B cell (primary cell): ENCODE measurements at regions not wholly inside any gene's neighbourhood (a gene's known extent, or its start where the extent isn't known, plus 50 kb on each side); places are given as distances from the start of the nearest gene placed in this dataset.

Experiments used
- ATAC-seq: fragments of 200-7000 bp; cut with Tn5 transposase; one replicate; pipeline ENCODE4 v1.10.0; 2021; ENCODE audit warnings: low read depth, mild to moderate bottlenecking, moderate number of reproducible peaks, moderate library complexity
- CTCF ChIA-PET: fragments of 350-600 bp; sonication (Branson Sonifier 250); formaldehyde crosslinking; loops from one replicate; lab custom pipeline; 2021; ENCODE audit warnings: antibody characterized with exemption, inconsistent platforms; lab: Charles Lee
- POLR2A ChIA-PET: fragments of 350-600 bp; sonication (Branson Sonifier 250); formaldehyde crosslinking; loops from one replicate; lab custom pipeline; 2021; ENCODE audit warnings: antibody characterized with exemption; lab: Charles Lee
- DNase-seq: peaks from one replicate; pipeline ENCODE4 v3.0.0; 2013
- H2AFZ ChIP-seq: 2 replicates; pipeline ENCODE4 v1.6.1; 2012; ENCODE audit warnings: mild to moderate bottlenecking, low read depth, low read length; ENCODE audit not compliant: insufficient read depth, poor library complexity, severe bottlenecking
- H3K27ac ChIP-seq, 2 donors: 1 replicate in 1 of 2; 2 replicates in 1 of 2; pipeline ENCODE4 v1.5.1; 2012 to 2013; ENCODE audit warnings: low read length in 2 of 2, mild to moderate bottlenecking in 2 of 2, moderate library complexity in 1 of 2
- H3K27me3 ChIP-seq, 4 experiments: fragments of 200-600 bp in 1 of 4; sonication (generic) in 1 of 4; replicated peaks in 1 of 4; 1 replicate in 2 of 4; 2 replicates in 2 of 4; pipeline versions ENCODE4 v1.6.1 to v1.7.0; 2013 to 2016; ENCODE audit warnings: low read length in 3 of 4, mild to moderate bottlenecking in 2 of 4, mixed read lengths in 1 of 4, moderate library complexity in 1 of 4; ENCODE audit not compliant: insufficient read depth in 4 of 4, control insufficient read depth in 3 of 4; ENCODE audit errors: control extremely low read depth in 1 of 4
- H3K36me3 ChIP-seq, 2 experiments: replicated peaks in 1 of 2; 1 replicate in 1 of 2; 2 replicates in 1 of 2; pipeline versions ENCODE4 v1.6.1 to v1.7.1; 2013; ENCODE audit warnings: low read length in 1 of 2; ENCODE audit not compliant: insufficient read depth in 2 of 2, control insufficient read depth in 1 of 2; ENCODE audit errors: control extremely low read depth in 1 of 2, extremely low read depth in 1 of 2
- H3K4me1 ChIP-seq, 2 donors: fragments of 200-600 bp in 1 of 2; sonication (generic) in 1 of 2; 1 replicate in 1 of 2; 2 replicates in 1 of 2; pipeline versions ENCODE4 v1.5.1 to v1.6.1; 2013 to 2017; ENCODE audit warnings: low read length in 2 of 2; ENCODE audit not compliant: control insufficient read depth in 2 of 2, insufficient read depth in 2 of 2
- H3K4me2 ChIP-seq: replicated peaks from 2 replicates; pipeline ENCODE3; 2012; ENCODE audit warnings: mild to moderate bottlenecking, low read depth, low read length; ENCODE audit not compliant: poor library complexity, severe bottlenecking
- H3K4me3 ChIP-seq, 5 experiments: fragments of 200-600 bp in 1 of 5; sonication (generic) in 1 of 5; 1 replicate in 3 of 5; 2 replicates in 2 of 5; pipeline versions ENCODE4 v1.5.1 to v1.7.0; 2011 to 2016; ENCODE audit warnings: low read length in 4 of 5, mild to moderate bottlenecking in 4 of 5, low read depth in 2 of 5, control low read depth in 1 of 5, moderate library complexity in 1 of 5; ENCODE audit not compliant: insufficient read depth in 1 of 5; ENCODE audit errors: control extremely low read depth in 1 of 5, extremely low read depth in 1 of 5
- H3K79me2 ChIP-seq: fragments of 200-600 bp; sonication (generic); one replicate; pipeline ENCODE4 v1.6.0; 2016; ENCODE audit warnings: low read length; ENCODE audit not compliant: control insufficient read depth, insufficient read depth
- H3K9ac ChIP-seq: fragments of 200-600 bp; sonication (generic); 2 replicates; pipeline ENCODE4 v1.6.1; 2017; ENCODE audit warnings: mild to moderate bottlenecking, low read length, moderate library complexity
- H3K9me3 ChIP-seq, 3 donors: one replicate each; pipeline versions ENCODE4 v1.6.1 to v1.7.1; 2013; ENCODE audit warnings: low read length in 2 of 3; ENCODE audit not compliant: control insufficient read depth in 2 of 3, insufficient read depth in 1 of 3; ENCODE audit errors: control extremely low read depth in 1 of 3
- H4K20me1 ChIP-seq: 2 replicates; pipeline ENCODE4 v1.6.0; 2012; ENCODE audit warnings: mild to moderate bottlenecking, low read length; ENCODE audit not compliant: insufficient read depth, control insufficient read depth, poor library complexity, severe bottlenecking
- H3K27ac Mint-ChIP-seq: one replicate; pipeline ENCODE4 v1.8.0; 2021; ENCODE audit warnings: mixed read lengths
- H3K27me3 Mint-ChIP-seq: one replicate; pipeline ENCODE4 v1.8.0; 2021; ENCODE audit warnings: mixed read lengths
- H3K4me1 Mint-ChIP-seq: one replicate; pipeline ENCODE4 v1.8.0; 2021; ENCODE audit warnings: mixed read lengths
- H3K4me3 Mint-ChIP-seq: one replicate; pipeline ENCODE4 v1.8.0; 2021; ENCODE audit warnings: mixed read lengths
- H3K9me3 Mint-ChIP-seq: one replicate; pipeline ENCODE4 v1.8.0; 2022; ENCODE audit warnings: mixed read lengths; ENCODE audit not compliant: insufficient read depth
- CTCF ChIP-seq: fragments of 200-600 bp; IDR thresholded peaks from one replicate; pipeline ENCODE4 v1.8.0; 2022; ENCODE audit warnings: antibody characterized with exemption, mild to moderate bottlenecking
- EZH2 ChIP-seq: IDR thresholded peaks from 2 replicates; pipeline ENCODE4 v1.6.1; 2012; ENCODE audit warnings: borderline replicate concordance, low read depth, mild to moderate bottlenecking, moderate library complexity, low read length; ENCODE audit not compliant: insufficient read depth, poor library complexity, severe bottlenecking
- WGBS: methylation state at CpG from one replicate; pipeline ENCODE4 v1.1.5; 2013; ENCODE audit warnings: missing lambda C conversion rate; ENCODE audit not compliant: insufficient coverage; 5-methylcytosine and 5-hydroxymethylcytosine counted together
- intact Hi-C: fragments of 100-400 bp; cut with micrococcal nuclease; formaldehyde crosslinking; loops from one replicate; pipeline ENCODE4 v1.10.0; 2022

GRCh38 chr9:89256225-89256624 is 54.8 kb upstream of the CKS2 start:
- ChIA-PET POLR2A (no interaction called here), CTCF (no interaction called here)
- no peaks in the 10 kb centered on the region for H3K27me3 Mint-ChIP-seq
- H3K79me2 ChIP-seq: no peaks in the 10 kb centered on the region
- 96% methylated on average over 5 of the region's 8 CpGs for WGBS
- intact Hi-C loops: no loop called here
- DNase-seq: no peak
- no peaks in the 10 kb centered on the region for H3K27me3 ChIP-seq
- no peaks in the 10 kb centered on the region for H3K36me3 ChIP-seq
- no peaks in the 10 kb centered on the region for H3K4me1 Mint-ChIP-seq
- H3K27ac Mint-ChIP-seq: no peak overlapping the region
- H4K20me1 ChIP-seq: no peaks in the 10 kb centered on the region
- no peak for ATAC-seq
- no peak overlapping the region for H3K9ac ChIP-seq
- H3K4me3 ChIP-seq: no peak overlapping the region
- H3K4me2 ChIP-seq: no peak overlapping the region
- H3K4me3 Mint-ChIP-seq: no peak overlapping the region
- TF ChIP-seq EZH2 (no peak), CTCF (no peak)
- no peak overlapping the region for H2AFZ ChIP-seq
- no peak overlapping the region for H3K27ac ChIP-seq
- H3K9me3 ChIP-seq: peaks cover 0 to 11% (median 0%) of the 10 kb centered on the region in 3 donors
- H3K9me3 Mint-ChIP-seq: peaks cover 2% of the 10 kb centered on the region
- no peaks in the 10 kb centered on the region for H3K4me1 ChIP-seq

- CTCF ChIA-PET: no interaction called here
- Histone ChIP-seq H3K27ac (no peak overlapping the region), H3K27me3 (no peaks in the 10 kb centered on the region), H3K4me3 (no peak overlapping the region), H3K36me3 (no peaks in the 10 kb centered on the region), H3K9me3 (peaks cover 0 to 11% (median 0%) of the 10 kb centered on the region in 3 donors), H2AFZ (no peak overlapping the region), H3K4me1 (no peaks in the 10 kb centered on the region), H3K9ac (no peak overlapping the region), H3K79me2 (no peaks in the 10 kb centered on the region), H4K20me1 (no peaks in the 10 kb centered on the region), H3K4me2 (no peak overlapping the region)
- no peaks in the 10 kb centered on the region for H3K27me3 Mint-ChIP-seq
- WGBS: 93% methylated on average over 5 of the region's 8 CpGs
- intact Hi-C loops: no loop called here
- H3K4me1 Mint-ChIP-seq: no peaks in the 10 kb centered on the region
- no peak for ATAC-seq
- POLR2A ChIA-PET: no interaction called here
- H3K27ac Mint-ChIP-seq: no peak overlapping the region
- DNase-seq: no peak
- H3K4me3 Mint-ChIP-seq: no peak overlapping the region
- TF ChIP-seq EZH2: no peak
- TF ChIP-seq CTCF: no peak
- H3K9me3 Mint-ChIP-seq: peaks cover 2% of the 10 kb centered on the region
These were observed 54.4 kb upstream of the CKS2 start for GRCh38 chr9:89256642-89257041.
